Natural killer cell (primary cell): ENCODE measurements at regions not wholly inside any gene's neighbourhood (a gene's known extent, or its start where the extent isn't known, plus 50 kb on each side); places are given as distances from the start of the nearest gene placed in this dataset.
A peak's percentile ranks its signal among the peaks of the same experiment; 100 is the strongest.
"Not testable (repeated sequence)": the region's sequence is repeated elsewhere in the genome, so short reads cannot be mapped to it uniquely, and the experiment has no call there.

Experiments used
- ATAC-seq, 3 donors: fragments of 150-1000 bp in 2 of 3; fragments of 200-7000 bp in 1 of 3; cut with Tn5 transposase; 1 replicate in 1 of 3; 2 replicates in 2 of 3; pipeline ENCODE4 v1.10.0; 2021; ENCODE audit warnings: mild to moderate bottlenecking in 2 of 3, moderate library complexity in 2 of 3
- DNase-seq, 2 donors: peaks; one replicate each; pipeline versions ENCODE4 v3.0.0 to v3.0.0-alpha.2; 2013 to 2021; ENCODE audit warnings: mixed read lengths in 1 of 2
- H3K27ac ChIP-seq: one replicate; pipeline ENCODE4 v1.5.1; 2013; ENCODE audit warnings: mild to moderate bottlenecking, low read length
- H3K27me3 ChIP-seq: one replicate; pipeline ENCODE4 v1.6.1; 2013; ENCODE audit warnings: low read length; ENCODE audit not compliant: control insufficient read depth, insufficient read depth
- H3K36me3 ChIP-seq: one replicate; pipeline ENCODE4 v1.6.1; 2013; ENCODE audit warnings: low read length; ENCODE audit not compliant: control insufficient read depth, insufficient read depth
- H3K4me1 ChIP-seq: one replicate; pipeline ENCODE4 v1.6.1; 2013; ENCODE audit warnings: low read length; ENCODE audit not compliant: control insufficient read depth, insufficient read depth
- H3K4me3 ChIP-seq: one replicate; pipeline ENCODE4 v1.5.1; 2013; ENCODE audit warnings: low read length
- H3K9me3 ChIP-seq: one replicate; pipeline ENCODE4 v1.6.1; 2013; ENCODE audit warnings: low read length; ENCODE audit not compliant: control insufficient read depth, insufficient read depth
- H3K27ac Mint-ChIP-seq, 2 donors: one replicate each; pipeline ENCODE4 v1.8.0; 2022; ENCODE audit warnings: mild to moderate bottlenecking in 2 of 2, mixed read lengths in 2 of 2, moderate library complexity in 1 of 2
- H3K27me3 Mint-ChIP-seq, 2 donors: one replicate each; pipeline ENCODE4 v1.8.0; 2022; ENCODE audit warnings: low read depth in 2 of 2, mixed read lengths in 2 of 2
- H3K36me3 Mint-ChIP-seq: one replicate; pipeline ENCODE4 v1.8.0; 2022; ENCODE audit warnings: mixed read lengths
- H3K4me1 Mint-ChIP-seq, 2 donors: one replicate each; pipeline ENCODE4 v1.8.0; 2022; ENCODE audit warnings: mixed read lengths in 2 of 2
- H3K4me3 Mint-ChIP-seq: one replicate; pipeline ENCODE4 v1.8.0; 2022; ENCODE audit warnings: mild to moderate bottlenecking, moderate library complexity, mixed read lengths
- H3K9me3 Mint-ChIP-seq, 2 donors: one replicate each; pipeline ENCODE4 v1.8.0; 2022; ENCODE audit warnings: mixed read lengths in 2 of 2
- CTCF ChIP-seq: fragments of 200-600 bp; IDR thresholded peaks from one replicate; pipeline ENCODE4 v1.8.0; 2022; ENCODE audit warnings: antibody characterized with exemption
- WGBS: methylation state at CpG from one replicate; pipeline ENCODE4 v1.1.7; 2013; ENCODE audit warnings: missing lambda C conversion rate; ENCODE audit not compliant: insufficient coverage; 5-methylcytosine and 5-hydroxymethylcytosine counted together
- intact Hi-C: fragments of 100-400 bp; cut with micrococcal nuclease; formaldehyde crosslinking; loops from one replicate; pipeline ENCODE4 v1.14.2; 2022

DNA sequence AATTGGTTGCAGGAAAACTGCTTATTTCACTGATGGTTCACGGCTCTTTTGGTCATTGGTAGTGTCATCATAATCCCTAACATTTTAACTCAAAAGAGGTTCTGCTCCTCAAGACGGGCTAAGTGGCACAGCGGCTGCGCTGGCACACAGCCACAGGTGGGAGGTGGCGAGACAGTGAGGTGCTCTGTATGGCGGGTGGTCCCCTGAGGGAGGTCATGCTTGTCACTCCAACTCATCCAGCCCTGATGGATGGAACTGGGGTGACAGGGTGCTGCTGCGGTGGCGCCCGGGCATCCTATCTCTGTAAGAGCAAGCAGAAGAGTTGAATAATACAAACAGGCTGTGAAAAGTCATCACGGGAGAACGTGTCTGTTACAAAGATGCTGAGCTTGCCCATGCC lies 370.2 kb downstream of the SFMBT2 start:
- intact Hi-C loops, result no loop called here

GRCh38 chr10:7039859-7040258 lies 371.0 kb downstream of the SFMBT2 start:
- H3K36me3 Mint-ChIP-seq, result no peaks in the 10 kb centered on the region
- ATAC-seq, result no peak
- H3K4me1 Mint-ChIP-seq, result peaks cover 93 to 95% of the 10 kb centered on the region in 2 donors
- H3K27me3 Mint-ChIP-seq, result no peaks in the 10 kb centered on the region
- no peak for DNase-seq
- peak overlapping the region in 1 of 2 donors; percentile 51 for H3K27ac Mint-ChIP-seq
- no peaks in the 10 kb centered on the region for H3K9me3 Mint-ChIP-seq
- intact Hi-C loops, result loop anchor here (10.0 kb wide), 2 partner anchors 375 to 545 kb away; partner anchors contain the start of gene SFMBT2
- TF ChIP-seq CTCF, result no peak
- H3K4me3 Mint-ChIP-seq, result no peak overlapping the region
- Histone ChIP-seq H3K4me1 (peaks cover 54% of the 10 kb centered on the region), H3K9me3 (no peaks in the 10 kb centered on the region), H3K36me3 (no peaks in the 10 kb centered on the region), H3K4me3 (no peak overlapping the region), H3K27ac (no peak overlapping the region), H3K27me3 (no peaks in the 10 kb centered on the region)

More for the DNA sequence above, 370.2 kb downstream of the SFMBT2 start:
- Histone ChIP-seq H3K9me3 (no peaks in the 10 kb centered on the region), H3K27ac (no peak overlapping the region), H3K4me3 (no peak overlapping the region), H3K27me3 (no peaks in the 10 kb centered on the region), H3K36me3 (no peaks in the 10 kb centered on the region), H3K4me1 (peaks cover 54% of the 10 kb centered on the region)
- Mint-ChIP-seq H3K9me3 (no peaks in the 10 kb centered on the region), H3K27me3 (no peaks in the 10 kb centered on the region), H3K4me3 (no peak overlapping the region), H3K27ac (no peak overlapping the region), H3K36me3 (no peaks in the 10 kb centered on the region), H3K4me1 (peaks cover 92 to 95% of the 10 kb centered on the region in 2 donors)
- WGBS, result 95% methylated on average over 11 of the region's 11 CpGs
- DNase-seq, result no peak
- TF ChIP-seq CTCF, result no peak
- ATAC-seq, result no peak

- Mint-ChIP-seq H3K27me3 (no peaks in the 10 kb centered on the region), H3K4me1 (peaks cover 94 to 95% of the 10 kb centered on the region in 2 donors), H3K4me3 (no peak overlapping the region), H3K27ac (peak overlapping the region in 1 of 2 donors; percentile 42), H3K36me3 (no peaks in the 10 kb centered on the region), H3K9me3 (no peaks in the 10 kb centered on the region)
- Histone ChIP-seq H3K4me3 (no peak overlapping the region), H3K36me3 (no peaks in the 10 kb centered on the region), H3K4me1 (peaks cover 42% of the 10 kb centered on the region), H3K9me3 (no peaks in the 10 kb centered on the region), H3K27me3 (no peaks in the 10 kb centered on the region), H3K27ac (no peak overlapping the region)
- no peak for ATAC-seq
- DNase-seq, result no peak
- no peak for TF ChIP-seq CTCF
- intact Hi-C loops, result loop anchor here (10.0 kb wide), 2 partner anchors 376 to 544 kb away; partner anchors contain the start of gene SFMBT2
- 91% methylated on average over 1 of the region's 1 CpG for WGBS
Observed at GRCh38 chr10:7038416-7038815, 372.4 kb downstream of the SFMBT2 start.

- not testable (repeated sequence) for H3K36me3 ChIP-seq, H3K27ac ChIP-seq, H3K4me3 Mint-ChIP-seq, H3K9me3 ChIP-seq, H3K4me3 ChIP-seq, H3K36me3 Mint-ChIP-seq, DNase-seq, ATAC-seq, H3K9me3 Mint-ChIP-seq, H3K27me3 ChIP-seq, H3K27me3 Mint-ChIP-seq
- intact Hi-C loops, result loop anchor here (10.0 kb wide), 2 partner anchors 377 to 543 kb away; partner anchors contain the start of gene SFMBT2
- Mint-ChIP-seq H3K4me1 (peaks cover 94 to 95% of the 10 kb centered on the region in 2 donors), H3K27ac (peak overlapping the region; percentile 93)
- WGBS, result no CpG with 5 or more reads among the region's 2 CpGs
- peaks cover 38% of the 10 kb centered on the region for H3K4me1 ChIP-seq
Observed at GRCh38 chr10:7037434-7037833, 373.4 kb downstream of the SFMBT2 start.
